ENCODE measurements at regions not wholly inside any gene's neighbourhood (a gene's known extent, or its start where the extent isn't known, plus 50 kb on each side); places are given as distances from the start of the nearest gene placed in this dataset.
"Not testable (repeated sequence)": the region's sequence is repeated elsewhere in the genome, so short reads cannot be mapped to it uniquely, and the experiment has no call there.

DNA sequence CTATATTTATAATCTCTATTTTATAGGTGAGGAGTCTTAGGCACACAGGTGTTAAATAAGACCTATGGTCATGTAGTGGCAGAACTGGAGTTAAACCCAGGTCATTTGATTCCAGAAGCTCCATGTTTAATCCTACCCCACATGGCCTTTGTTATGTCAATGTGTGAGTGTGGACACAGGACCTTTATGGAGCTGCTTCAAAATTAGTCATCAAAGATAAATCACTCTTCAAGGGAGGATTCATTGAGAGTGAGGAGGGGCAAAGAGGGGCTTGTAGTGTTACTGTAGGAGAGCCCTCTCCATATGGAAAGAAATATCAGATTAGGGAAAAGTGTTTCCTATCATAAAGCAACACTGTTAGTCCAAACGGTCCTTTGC is 74.6 kb upstream of the ARRDC3 start:
- TF ChIP-seq EZH2phosphoT487 (IDR thresholded peaks at IDR 0.05; ENCODE audit: borderline replicate concordance, low read length), result no peak
- no peak for TF ChIP-seq CTCF (IDR thresholded peaks at IDR 0.05; ENCODE audit: low read depth, low read length, poor library complexity, severe bottlenecking)
- H4K20me1 ChIP-seq (ENCODE audit: control insufficient read depth, insufficient read depth, low read depth, low read length), result no peaks in the 10 kb centered on the region
- no peaks in the 10 kb centered on the region for H3K79me2 ChIP-seq (ENCODE audit: control insufficient read depth, low read length)
- no peaks in the 10 kb centered on the region for H3K4me1 ChIP-seq (ENCODE audit: control insufficient read depth, low read length)
- H3F3A ChIP-seq (ENCODE audit: control insufficient read depth, insufficient read depth), result no peaks in the 10 kb centered on the region
- H3K4me3 ChIP-seq (ENCODE audit: low read length), result no peak overlapping the region
- no peak overlapping the region for H3K27ac ChIP-seq (ENCODE audit: low read depth, low read length)
- H3K9me3 ChIP-seq (ENCODE audit: control insufficient read depth, insufficient read depth, low read length), result no peaks in the 10 kb centered on the region
- H3K9me2 ChIP-seq (replicated peaks; ENCODE audit: control insufficient read depth, low read length), result no peaks in the 10 kb centered on the region
- no peak overlapping the region for H3K4me2 ChIP-seq (ENCODE audit: low read length)
- H3K36me3 ChIP-seq (ENCODE audit: control insufficient read depth, low read length), result no peaks in the 10 kb centered on the region
- H3K27me3 ChIP-seq (ENCODE audit: control insufficient read depth, low read length), result no peaks in the 10 kb centered on the region

DNA sequence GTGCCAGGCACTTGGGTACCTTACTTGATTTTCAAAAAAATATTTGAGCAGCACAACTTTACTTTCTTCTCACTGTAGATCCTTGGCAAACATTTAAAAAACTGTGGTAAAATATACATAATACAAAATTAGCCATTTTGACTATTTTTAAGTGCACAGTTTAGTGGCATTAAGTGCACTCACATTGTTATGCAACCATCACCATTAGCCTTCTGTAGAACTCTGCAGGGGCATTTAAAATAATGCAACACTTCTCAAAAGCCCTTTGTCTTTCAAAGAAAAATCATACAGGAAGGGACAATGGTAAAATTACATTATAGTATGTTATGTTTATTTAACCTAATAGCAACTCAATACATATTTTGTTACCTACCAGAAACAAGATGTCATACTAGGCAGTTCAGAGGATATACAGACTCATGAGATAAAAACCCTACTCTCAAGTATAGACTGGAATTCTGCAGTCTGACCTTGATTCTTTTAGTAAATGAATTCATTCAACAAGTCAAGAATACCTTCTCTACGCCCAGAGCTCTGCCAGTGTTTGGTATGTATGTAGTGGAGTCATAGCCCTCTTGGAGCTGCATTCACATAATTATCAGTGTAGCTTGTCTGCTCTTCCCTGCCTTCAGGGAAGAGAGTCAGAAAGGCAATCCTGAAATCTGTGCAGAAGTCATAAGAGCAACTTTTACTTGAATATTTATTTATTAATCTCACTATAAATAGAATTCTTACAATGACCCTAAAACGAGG is 74.0 kb upstream of the ARRDC3 start:
- H3K4me3 ChIP-seq (ENCODE audit: low read length), result no peak overlapping the region
- no peak overlapping the region for H3K27ac ChIP-seq (ENCODE audit: low read depth, low read length)
- no peaks in the 10 kb centered on the region for H3K9me3 ChIP-seq (ENCODE audit: control insufficient read depth, insufficient read depth, low read length)
- no peak overlapping the region for H3K4me2 ChIP-seq (ENCODE audit: low read length)
- no peaks in the 10 kb centered on the region for H3K4me1 ChIP-seq (ENCODE audit: control insufficient read depth, low read length)
- H3K36me3 ChIP-seq (ENCODE audit: control insufficient read depth, low read length), result no peaks in the 10 kb centered on the region
- no peaks in the 10 kb centered on the region for H4K20me1 ChIP-seq (ENCODE audit: control insufficient read depth, insufficient read depth, low read depth, low read length)
- H3K27me3 ChIP-seq (ENCODE audit: control insufficient read depth, low read length), result no peaks in the 10 kb centered on the region
- H3K79me2 ChIP-seq (ENCODE audit: control insufficient read depth, low read length), result no peaks in the 10 kb centered on the region
- H3F3A ChIP-seq (ENCODE audit: control insufficient read depth, insufficient read depth), result no peaks in the 10 kb centered on the region
- H3K9me2 ChIP-seq (replicated peaks; ENCODE audit: control insufficient read depth, low read length), result no peaks in the 10 kb centered on the region
- TF ChIP-seq CTCF (IDR thresholded peaks at IDR 0.05; ENCODE audit: low read depth, low read length, poor library complexity, severe bottlenecking) (no peak), EZH2phosphoT487 (IDR thresholded peaks at IDR 0.05; ENCODE audit: borderline replicate concordance, low read length) (no peak)

DNA sequence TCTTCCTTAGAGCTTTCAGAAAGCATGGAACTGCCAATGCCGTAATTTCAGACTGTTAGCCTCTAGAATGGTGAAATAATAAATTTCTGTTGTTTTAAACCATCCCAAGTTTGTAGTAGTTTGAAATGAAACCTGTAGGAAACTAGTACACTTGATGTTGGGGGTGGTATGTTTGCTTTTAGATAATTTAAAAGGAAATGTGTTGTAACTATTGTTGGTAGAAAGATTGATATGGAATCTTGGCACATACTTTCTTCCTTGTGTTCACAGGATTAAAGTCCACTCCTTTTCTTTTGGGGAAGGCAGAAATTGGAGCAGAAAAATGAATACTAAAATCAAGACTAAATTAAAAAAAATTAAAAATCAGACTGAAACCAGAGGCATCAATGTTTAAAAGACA is 66.0 kb upstream of the ARRDC3 start:
- H3K9me3 ChIP-seq (ENCODE audit: control insufficient read depth, insufficient read depth, low read length), result no peaks in the 10 kb centered on the region
- H3K27ac ChIP-seq (ENCODE audit: low read depth, low read length), result no peak overlapping the region
- no peaks in the 10 kb centered on the region for H3F3A ChIP-seq (ENCODE audit: control insufficient read depth, insufficient read depth)
- H3K36me3 ChIP-seq (ENCODE audit: control insufficient read depth, low read length), result no peaks in the 10 kb centered on the region
- no peaks in the 10 kb centered on the region for H3K79me2 ChIP-seq (ENCODE audit: control insufficient read depth, low read length)
- H3K9me2 ChIP-seq (replicated peaks; ENCODE audit: control insufficient read depth, low read length), result no peaks in the 10 kb centered on the region
- H3K4me2 ChIP-seq (ENCODE audit: low read length), result no peak overlapping the region
- H4K20me1 ChIP-seq (ENCODE audit: control insufficient read depth, insufficient read depth, low read depth, low read length), result no peaks in the 10 kb centered on the region
- H3K27me3 ChIP-seq (ENCODE audit: control insufficient read depth, low read length), result no peaks in the 10 kb centered on the region
- H3K4me3 ChIP-seq (ENCODE audit: low read length), result no peak overlapping the region
- peaks cover under 1% of the 10 kb centered on the region for H3K4me1 ChIP-seq (ENCODE audit: control insufficient read depth, low read length)
- TF ChIP-seq CTCF (IDR thresholded peaks at IDR 0.05; ENCODE audit: low read depth, low read length, poor library complexity, severe bottlenecking) (no peak), EZH2phosphoT487 (IDR thresholded peaks at IDR 0.05; ENCODE audit: borderline replicate concordance, low read length) (no peak)

DNA sequence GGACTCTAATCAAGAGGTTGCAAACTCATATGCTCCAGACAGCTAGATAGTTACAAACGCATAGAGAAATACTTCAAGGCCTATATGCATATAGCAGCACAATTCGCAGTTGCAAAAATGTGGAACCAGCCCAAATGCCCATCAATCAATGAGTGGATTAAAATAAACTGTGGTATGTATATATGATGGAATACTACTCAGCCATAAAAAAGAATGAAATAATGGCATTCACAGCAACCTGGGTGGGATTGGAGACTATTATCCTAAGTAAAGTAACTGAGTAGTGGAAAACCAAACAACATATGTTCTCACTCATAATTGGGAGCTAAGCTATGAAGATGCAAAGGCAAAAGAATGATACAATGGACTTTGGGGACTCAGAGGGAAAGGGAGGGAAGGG is 65.0 kb upstream of the ARRDC3 start:
- H3K79me2 ChIP-seq (ENCODE audit: control insufficient read depth, low read length); H3K36me3 ChIP-seq (ENCODE audit: control insufficient read depth, low read length); H3K4me3 ChIP-seq (ENCODE audit: low read length); H3F3A ChIP-seq (ENCODE audit: control insufficient read depth, insufficient read depth); H4K20me1 ChIP-seq (ENCODE audit: control insufficient read depth, insufficient read depth, low read depth, low read length); H3K9me3 ChIP-seq (ENCODE audit: control insufficient read depth, insufficient read depth, low read length); H3K4me2 ChIP-seq (ENCODE audit: low read length); H3K9me2 ChIP-seq (replicated peaks; ENCODE audit: control insufficient read depth, low read length); H3K27ac ChIP-seq (ENCODE audit: low read depth, low read length); H3K4me1 ChIP-seq (ENCODE audit: control insufficient read depth, low read length); H3K27me3 ChIP-seq (ENCODE audit: control insufficient read depth, low read length): not testable (repeated sequence)

DNA sequence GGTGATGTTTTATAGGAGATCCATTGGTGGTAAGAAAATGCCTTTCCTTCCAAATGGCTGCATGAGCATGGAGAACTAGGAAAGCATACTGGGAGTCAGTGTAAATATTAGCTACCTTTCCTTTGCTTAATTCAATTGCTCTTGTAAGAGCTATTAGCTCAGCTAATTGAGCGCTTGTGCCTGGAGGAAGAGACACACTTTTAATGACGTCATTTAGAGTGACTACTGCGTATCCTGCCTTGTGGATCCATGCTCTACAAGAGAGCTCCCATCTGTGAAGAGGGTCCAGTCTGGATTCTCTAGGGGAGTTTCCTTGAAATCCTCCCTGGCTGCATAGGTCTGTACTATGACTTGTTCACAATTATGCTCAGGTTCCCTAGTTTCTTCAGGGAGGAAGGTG is 63.8 kb upstream of the ARRDC3 start:
- H3K27me3 ChIP-seq (ENCODE audit: control insufficient read depth, low read length); H4K20me1 ChIP-seq (ENCODE audit: control insufficient read depth, insufficient read depth, low read depth, low read length); H3K9me2 ChIP-seq (replicated peaks; ENCODE audit: control insufficient read depth, low read length); H3F3A ChIP-seq (ENCODE audit: control insufficient read depth, insufficient read depth); H3K79me2 ChIP-seq (ENCODE audit: control insufficient read depth, low read length); H3K4me3 ChIP-seq (ENCODE audit: low read length); H3K4me1 ChIP-seq (ENCODE audit: control insufficient read depth, low read length); H3K9me3 ChIP-seq (ENCODE audit: control insufficient read depth, insufficient read depth, low read length); H3K4me2 ChIP-seq (ENCODE audit: low read length); H3K36me3 ChIP-seq (ENCODE audit: control insufficient read depth, low read length); H3K27ac ChIP-seq (ENCODE audit: low read depth, low read length): not testable (repeated sequence)

Measured in DOHH2 (cell line).